Endothelial cell of umbilical vein (primary cell): ENCODE measurements at regions not wholly inside any gene's neighbourhood (a gene's known extent, or its start where the extent isn't known, plus 50 kb on each side); places are given as distances from the start of the nearest gene placed in this dataset.

Experiments used
- BruUV-seq: library from RNA; stranded (reverse); fragments of 400-500 nt; replicated peaks from 2 replicates; lab custom pipeline; 2021; lab: Mats Ljungman, UMichigan
- CTCF ChIA-PET: fragments of 300-600, 350-600 bp; sonication (Branson Sonifier 250); formaldehyde crosslinking; loops from one replicate; lab custom pipeline; 2021; ENCODE audit warnings: antibody characterized with exemption, inconsistent platforms; lab: Charles Lee
- POLR2A ChIA-PET: fragments of 300-600, 350-600 bp; sonication (Branson Sonifier 250); formaldehyde crosslinking; loops from one replicate; lab custom pipeline; 2021; ENCODE audit warnings: antibody characterized with exemption, inconsistent platforms; lab: Charles Lee
- DNase-seq: peaks from one replicate; pipeline ENCODE4 v3.0.0-alpha.2; 2011; ENCODE audit warnings: low read depth, low spot score
- FAIRE-seq: peaks from 2 replicates; lab custom pipeline; 2011; peaks lifted over from hg19 to GRCh38; lab: Jason Lieb, UNC
- H2AFZ ChIP-seq: 2 replicates; pipeline ENCODE4 v1.6.0; 2012; ENCODE audit warnings: low read depth, low read length, control low read depth, inconsistent platforms
- H3K27ac ChIP-seq: 2 replicates; pipeline ENCODE4 v1.5.1; 2011; ENCODE audit warnings: low read depth, mild to moderate bottlenecking, control low read depth, low read length, moderate library complexity; ENCODE audit not compliant: insufficient read depth
- H3K27me3 ChIP-seq, 2 experiments: 2 replicates each; pipeline versions ENCODE4 v1.6.0 to v1.6.1; 2011; ENCODE audit warnings: low read length in 2 of 2, mixed read lengths in 1 of 2; ENCODE audit not compliant: control insufficient read depth in 2 of 2, insufficient read depth in 2 of 2
- H3K36me3 ChIP-seq, 2 experiments: 2 replicates in 1 of 2; 3 replicates in 1 of 2; pipeline ENCODE4 v1.5.1; 2011; ENCODE audit warnings: low read length in 2 of 2, mild to moderate bottlenecking in 1 of 2, moderate library complexity in 1 of 2; ENCODE audit not compliant: control insufficient read depth in 2 of 2, insufficient read depth in 2 of 2; ENCODE audit errors: extremely low read depth in 1 of 2
- H3K4me1 ChIP-seq: 3 replicates; pipeline ENCODE4 v1.5.1; 2011; ENCODE audit warnings: mild to moderate bottlenecking, low read length; ENCODE audit not compliant: control insufficient read depth, insufficient read depth; ENCODE audit errors: extremely low read depth
- H3K4me2 ChIP-seq: 2 replicates; pipeline ENCODE4 v1.6.1; 2011; ENCODE audit warnings: low read length, control low read depth, mixed read lengths; ENCODE audit not compliant: insufficient read depth
- H3K4me3 ChIP-seq, 3 experiments: fragments of 200-600 bp in 1 of 3; sonication (generic), shearing (Covaris generic) in 1 of 3; replicated peaks in 1 of 3; 2 replicates each; pipeline ENCODE4 v1.5.1; 2011 to 2016; ENCODE audit warnings: control low read depth in 3 of 3, low read length in 3 of 3, mild to moderate bottlenecking in 2 of 3, inconsistent platforms in 1 of 3, low read depth in 1 of 3, moderate library complexity in 1 of 3; ENCODE audit not compliant: insufficient read depth in 1 of 3
- H3K79me2 ChIP-seq: 2 replicates; pipeline ENCODE4 v1.6.0; 2012; ENCODE audit warnings: low read length, inconsistent platforms; ENCODE audit not compliant: control insufficient read depth, insufficient read depth
- H3K9ac ChIP-seq: replicated peaks from 2 replicates; pipeline ENCODE3; 2011; ENCODE audit warnings: low read length, control low read depth; ENCODE audit not compliant: insufficient read depth; ENCODE audit errors: extremely low read depth
- H3K9me1 ChIP-seq: replicated peaks from 3 replicates; pipeline ENCODE4 v1.6.0; 2011; ENCODE audit warnings: mild to moderate bottlenecking, low read length; ENCODE audit not compliant: control insufficient read depth, insufficient read depth; ENCODE audit errors: extremely low read depth
- H3K9me3 ChIP-seq: replicated peaks from 2 replicates; pipeline ENCODE4 v1.5.1; 2012; ENCODE audit warnings: low read length, inconsistent platforms; ENCODE audit not compliant: control insufficient read depth, insufficient read depth
- H4K20me1 ChIP-seq: replicated peaks from 2 replicates; pipeline ENCODE3; 2011; ENCODE audit warnings: mild to moderate bottlenecking, low read length; ENCODE audit not compliant: control insufficient read depth, insufficient read depth; ENCODE audit errors: extremely low read depth
- FOS ChIP-seq: IDR thresholded peaks from 2 replicates; pipeline ENCODE4 v1.6.1; 2011; ENCODE audit warnings: mild to moderate bottlenecking, low read length, moderate library complexity, borderline replicate concordance; ENCODE audit not compliant: insufficient read depth
- GATA2 ChIP-seq: IDR thresholded peaks from 2 replicates; pipeline ENCODE4 v1.7.0; 2011; ENCODE audit warnings: low read depth, mild to moderate bottlenecking, moderate library complexity, mixed read lengths, low read length; ENCODE audit not compliant: insufficient read length, insufficient read depth
- JUN ChIP-seq: IDR thresholded peaks from 2 replicates; pipeline ENCODE4 v1.6.1; 2011; ENCODE audit warnings: borderline replicate concordance, low read depth; ENCODE audit not compliant: insufficient read length, insufficient read depth
- MYC ChIP-seq: IDR thresholded peaks from one replicate; pipeline ENCODE4 v1.6.1; 2011; ENCODE audit warnings: mild to moderate bottlenecking, low read depth, low read length
- POLR2A ChIP-seq: IDR thresholded peaks from 2 replicates; pipeline ENCODE4 v1.6.1; 2012; ENCODE audit warnings: low read depth, mild to moderate bottlenecking, control low read depth, low read length
- dilution Hi-C: fragments of 300-500 bp; cut with MboI; formaldehyde crosslinking; loops from one replicate; pipeline ENCODE4 v1.15.0; 2019; ENCODE audit warnings: low sequenced_read_pairs; ENCODE audit not compliant: extremely low pct_ligation_motif_present
- intact Hi-C: fragments of 100-400 bp; cut with micrococcal nuclease; formaldehyde crosslinking; loops from one replicate; pipeline ENCODE4 v1.10.0; 2022

- POLR2A ChIA-PET, result no interaction called here
- Histone ChIP-seq H3K79me2 (no peaks in the 10 kb centered on the region), H3K36me3 (no peaks in the 10 kb centered on the region), H3K9ac (no peak overlapping the region), H3K4me1 (no peaks in the 10 kb centered on the region), H3K9me1 (no peaks in the 10 kb centered on the region), H3K27ac (no peak overlapping the region), H3K27me3 (peaks cover 6 to 10% of the 10 kb centered on the region in 2 experiments), H2AFZ (no peak overlapping the region), H4K20me1 (no peaks in the 10 kb centered on the region), H3K4me2 (no peak overlapping the region), H3K4me3 (no peak overlapping the region), H3K9me3 (no peaks in the 10 kb centered on the region)
- CTCF ChIA-PET, result no interaction called here
- no peak for DNase-seq
- no peak for TF ChIP-seq MYC
- no peak for TF ChIP-seq FOS
- no peak for FAIRE-seq
- BruUV-seq, result no TSS peak
- intact Hi-C loops, result no loop called here
- dilution Hi-C loops, result no loop called here
Measured at GRCh38 chr5:1673042-1673677, 126.5 kb downstream of the MRPL36 start.

- BruUV-seq, result no TSS peak
- POLR2A ChIA-PET, result no interaction called here
- FAIRE-seq, result no peak
Measured at GRCh38 chr5:1672396-1672795, 127.2 kb downstream of the MRPL36 start.

More at GRCh38 chr5:1672396-1672795, 127.2 kb downstream of the MRPL36 start:
- Histone ChIP-seq H3K27ac (no peak overlapping the region), H3K9me1 (no peaks in the 10 kb centered on the region), H3K9ac (no peak overlapping the region), H3K79me2 (no peaks in the 10 kb centered on the region), H3K4me1 (no peaks in the 10 kb centered on the region), H3K27me3 (peaks cover 10 to 15% of the 10 kb centered on the region in 2 experiments), H3K4me2 (no peak overlapping the region), H3K4me3 (no peak overlapping the region), H3K36me3 (no peaks in the 10 kb centered on the region), H2AFZ (no peak overlapping the region), H4K20me1 (no peaks in the 10 kb centered on the region), H3K9me3 (no peaks in the 10 kb centered on the region)
- intact Hi-C loops, result no loop called here
- DNase-seq, result no peak
- CTCF ChIA-PET, result interaction anchor here (1.5 kb wide), 1 partner anchor 27 kb away, joined by 6 read pairs; no protein-coding TSS in a partner anchor
- no peak for TF ChIP-seq MYC
- no peak for TF ChIP-seq JUN
- no peak for TF ChIP-seq GATA2
- no peak for TF ChIP-seq POLR2A
- dilution Hi-C loops, result no loop called here
